ENCODE measurements at regions not wholly inside any gene's neighbourhood (a gene's known extent, or its start where the extent isn't known, plus 50 kb on each side); places are given as distances from the start of the nearest gene placed in this dataset.

GRCh38 chr13:61795580-61795979, 379.9 kb upstream of the PCDH20 start:
- no peak for TF ChIP-seq CTCF (IDR thresholded peaks at IDR 0.05)
- TF ChIP-seq POLR2A (IDR thresholded peaks at IDR 0.05), result no peak
- no peak for TF ChIP-seq EP300 (IDR thresholded peaks at IDR 0.05)

Measured in ovary (tissue), 3 donors.